ENCODE measurements at regions not wholly inside any gene's neighbourhood (a gene's known extent, or its start where the extent isn't known, plus 50 kb on each side); places are given as distances from the start of the nearest gene placed in this dataset.

DNA sequence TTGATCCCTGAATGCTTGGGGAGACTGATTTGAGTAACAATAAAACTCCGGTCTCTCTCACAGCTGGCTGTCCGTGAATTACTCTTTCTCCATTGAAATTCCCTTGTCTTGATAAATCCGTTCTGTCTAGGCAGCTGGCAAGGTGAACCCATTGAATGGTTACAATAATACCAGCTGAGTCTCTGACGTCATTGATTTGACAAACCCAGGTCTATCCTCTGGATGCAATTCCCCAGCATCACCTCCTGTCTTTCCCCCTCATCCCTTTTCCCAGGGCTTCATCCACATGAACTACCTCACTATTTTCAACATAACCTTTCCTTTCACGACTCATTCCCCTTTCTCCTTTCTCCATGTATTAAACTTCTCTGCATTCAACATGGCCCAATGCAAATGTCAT, 98.7 kb upstream of the TMEM132C start:
- Mint-ChIP-seq H3K4me3 (ENCODE audit: low read depth, unreplicated experiment) (no peak overlapping the region), H3K4me1 (ENCODE audit: low read depth, unreplicated experiment) (no peaks in the 10 kb centered on the region), H3K27me3 (ENCODE audit: unreplicated experiment) (no peaks in the 10 kb centered on the region), H3K27ac (ENCODE audit: unreplicated experiment) (no peak overlapping the region), H3K36me3 (ENCODE audit: insufficient read depth, unreplicated experiment) (no peaks in the 10 kb centered on the region), H3K9me3 (ENCODE audit: low read depth, unreplicated experiment) (peaks cover 17% of the 10 kb centered on the region)
- CTCF ChIA-PET = no interaction called here
- intact Hi-C loops (cut with micrococcal nuclease; ENCODE audit: unreplicated experiment) = no loop called here
- TF ChIP-seq CTCF (IDR thresholded peaks at IDR 0.05; ENCODE audit: unreplicated experiment) = no peak
- no TSS peak for BruUV-seq (replicated peaks)
- DNase-seq = no peak

DNA sequence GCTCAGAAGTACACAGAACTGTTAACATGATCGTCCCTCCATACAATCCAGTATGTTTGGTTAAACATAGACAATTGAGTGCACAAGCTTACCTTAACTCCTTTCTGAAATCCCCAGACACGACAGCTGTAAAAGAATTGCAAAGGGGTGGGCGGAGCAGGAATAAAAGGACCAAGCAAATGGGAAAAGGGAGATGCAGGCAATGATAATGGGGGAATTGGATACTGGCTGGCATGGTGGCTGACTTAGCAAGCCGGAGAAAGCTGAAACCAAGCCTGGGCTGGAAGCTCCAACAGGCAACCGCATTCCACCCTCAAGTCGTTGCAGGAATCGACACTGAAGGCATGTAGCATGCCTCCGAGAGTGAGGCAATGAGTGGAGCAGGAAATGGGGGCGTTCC, 96.8 kb upstream of the TMEM132C start:
- peaks cover 23% of the 10 kb centered on the region for H3K9me3 Mint-ChIP-seq (ENCODE audit: low read depth, unreplicated experiment)
- no peak overlapping the region for H3K27ac Mint-ChIP-seq (ENCODE audit: unreplicated experiment)
- intact Hi-C loops (cut with micrococcal nuclease; ENCODE audit: unreplicated experiment) = no loop called here
- no peak overlapping the region for H3K4me3 Mint-ChIP-seq (ENCODE audit: low read depth, unreplicated experiment)
- CTCF ChIA-PET = no interaction called here
- no TSS peak for BruUV-seq (replicated peaks)
- no peak for DNase-seq
- H3K36me3 Mint-ChIP-seq (ENCODE audit: insufficient read depth, unreplicated experiment) = no peaks in the 10 kb centered on the region
- H3K27me3 Mint-ChIP-seq (ENCODE audit: unreplicated experiment) = no peaks in the 10 kb centered on the region
- no peaks in the 10 kb centered on the region for H3K4me1 Mint-ChIP-seq (ENCODE audit: low read depth, unreplicated experiment)
- no peak for TF ChIP-seq CTCF (IDR thresholded peaks at IDR 0.05; ENCODE audit: unreplicated experiment)

GRCh38 chr12:128178565-128178964, 88.4 kb upstream of the TMEM132C start:
- intact Hi-C loops (cut with micrococcal nuclease; ENCODE audit: unreplicated experiment) = no loop called here
- Mint-ChIP-seq H3K27me3 (ENCODE audit: unreplicated experiment) (no peaks in the 10 kb centered on the region), H3K9me3 (ENCODE audit: low read depth, unreplicated experiment) (peaks cover 24% of the 10 kb centered on the region), H3K36me3 (ENCODE audit: insufficient read depth, unreplicated experiment) (no peaks in the 10 kb centered on the region), H3K27ac (ENCODE audit: unreplicated experiment) (no peak overlapping the region), H3K4me3 (ENCODE audit: low read depth, unreplicated experiment) (no peak overlapping the region), H3K4me1 (ENCODE audit: low read depth, unreplicated experiment) (no peaks in the 10 kb centered on the region)
- DNase-seq = no peak
- TF ChIP-seq CTCF (IDR thresholded peaks at IDR 0.05; ENCODE audit: unreplicated experiment) = no peak
- no TSS peak for BruUV-seq (replicated peaks)
- CTCF ChIA-PET = no interaction called here

DNA sequence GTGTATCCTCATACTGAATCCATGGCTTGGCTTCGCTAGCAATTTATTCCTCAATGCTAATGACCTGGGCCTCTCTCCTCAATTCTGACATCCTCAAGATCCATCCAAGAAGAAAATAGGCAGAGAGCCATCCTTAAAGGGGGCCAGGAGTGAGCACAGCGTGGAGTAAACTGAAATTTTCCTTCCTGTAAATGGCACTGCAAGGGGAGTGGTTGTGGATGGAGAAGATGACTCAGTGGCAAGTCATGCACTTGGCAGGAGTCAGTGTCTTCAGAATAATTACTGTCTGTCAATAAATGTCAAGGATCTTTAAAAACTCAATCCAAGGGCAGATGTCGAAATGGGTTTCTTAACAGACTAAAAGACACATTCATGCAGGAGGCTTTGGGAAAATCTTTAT, 88.0 kb upstream of the TMEM132C start:
- intact Hi-C loops (cut with micrococcal nuclease; ENCODE audit: unreplicated experiment) = no loop called here

More for the DNA sequence above, 88.0 kb upstream of the TMEM132C start:
- no TSS peak for BruUV-seq (replicated peaks)
- no peaks in the 10 kb centered on the region for H3K36me3 Mint-ChIP-seq (ENCODE audit: insufficient read depth, unreplicated experiment)
- no peak overlapping the region for H3K4me3 Mint-ChIP-seq (ENCODE audit: low read depth, unreplicated experiment)
- no peaks in the 10 kb centered on the region for H3K4me1 Mint-ChIP-seq (ENCODE audit: low read depth, unreplicated experiment)
- H3K9me3 Mint-ChIP-seq (ENCODE audit: low read depth, unreplicated experiment) = peaks cover 21% of the 10 kb centered on the region
- no peaks in the 10 kb centered on the region for H3K27me3 Mint-ChIP-seq (ENCODE audit: unreplicated experiment)
- H3K27ac Mint-ChIP-seq (ENCODE audit: unreplicated experiment) = no peak overlapping the region
- no peak for DNase-seq
- no peak for TF ChIP-seq CTCF (IDR thresholded peaks at IDR 0.05; ENCODE audit: unreplicated experiment)
- CTCF ChIA-PET = no interaction called here
